ENCODE measurements at regions not wholly inside any gene's neighbourhood (a gene's known extent, or its start where the extent isn't known, plus 50 kb on each side); places are given as distances from the start of the nearest gene placed in this dataset.

GRCh38 chr16:86710602-86710950 is 132.2 kb downstream of the FOXL1 start:
- no peak overlapping the region for H3K27ac ChIP-seq (ENCODE audit: low read length)
- H3K4me2 ChIP-seq (ENCODE audit: insufficient read depth, low read length), result no peak overlapping the region
- H3K36me3 ChIP-seq (ENCODE audit: insufficient read depth, low read length), result no peaks in the 10 kb centered on the region
- no peaks in the 10 kb centered on the region for H3K79me2 ChIP-seq (ENCODE audit: insufficient read depth, low read length)
- no peaks in the 10 kb centered on the region for H3K9me3 ChIP-seq (ENCODE audit: insufficient read depth, low read length, severe bottlenecking)
- DNase-seq (no peak), ATAC-seq (ENCODE audit: insufficient read depth, low read depth) (no peak)
- peaks cover 2% of the 10 kb centered on the region; the same call in 1 of the 2 replicates for H4K20me1 ChIP-seq (ENCODE audit: insufficient read depth, low read length)
- H3K4me1 ChIP-seq (ENCODE audit: insufficient read depth, low read length), result no peaks in the 10 kb centered on the region
- H3K4me3 ChIP-seq (ENCODE audit: low read depth in 1 of 2, low read length in 2 of 2), result no peak overlapping the region
- no peak overlapping the region for H2AFZ ChIP-seq (ENCODE audit: low read depth, low read length)
- no peak for TF ChIP-seq EZH2 (IDR thresholded peaks at IDR 0.05; ENCODE audit: borderline replicate concordance, low read depth, low read length, severe bottlenecking)
- no peak for TF ChIP-seq CTCF (IDR thresholded peaks at IDR 0.05; ENCODE audit: borderline replicate concordance, extremely low read depth, low read length, poor library complexity, severe bottlenecking)
- H3K27me3 ChIP-seq (ENCODE audit: insufficient read depth, low read length, poor library complexity), result no peaks in the 10 kb centered on the region
- no peak overlapping the region for H3K9ac ChIP-seq (ENCODE audit: low read depth, low read length)

GRCh38 chr16:86712158-86713009 is 134.0 kb downstream of the FOXL1 start:
- Histone ChIP-seq H3K36me3 (ENCODE audit: insufficient read depth, low read length) (no peaks in the 10 kb centered on the region), H2AFZ (ENCODE audit: low read depth, low read length) (no peak overlapping the region), H3K79me2 (ENCODE audit: insufficient read depth, low read length) (no peaks in the 10 kb centered on the region), H3K9me3 (ENCODE audit: insufficient read depth, low read length, severe bottlenecking) (no peaks in the 10 kb centered on the region), H3K4me3 (ENCODE audit: low read depth in 1 of 2, low read length in 2 of 2) (no peak overlapping the region), H3K9ac (ENCODE audit: low read depth, low read length) (no peak overlapping the region), H4K20me1 (ENCODE audit: insufficient read depth, low read length) (no peaks in the 10 kb centered on the region; the same call in 1 of the 2 replicates), H3K27me3 (ENCODE audit: insufficient read depth, low read length, poor library complexity) (no peaks in the 10 kb centered on the region), H3K4me2 (ENCODE audit: insufficient read depth, low read length) (no peak overlapping the region), H3K27ac (ENCODE audit: low read length) (no peak overlapping the region), H3K4me1 (ENCODE audit: insufficient read depth, low read length) (no peaks in the 10 kb centered on the region)
- ATAC-seq (ENCODE audit: insufficient read depth, low read depth) (no peak), DNase-seq (no peak)
- TF ChIP-seq CTCF (IDR thresholded peaks at IDR 0.05; ENCODE audit: borderline replicate concordance, extremely low read depth, low read length, poor library complexity, severe bottlenecking), result no peak

- H3K79me2 ChIP-seq (ENCODE audit: insufficient read depth, low read length), result no peaks in the 10 kb centered on the region
- TF ChIP-seq EZH2 (IDR thresholded peaks at IDR 0.05; ENCODE audit: borderline replicate concordance, low read depth, low read length, severe bottlenecking), result no peak
- no peak for TF ChIP-seq CTCF (IDR thresholded peaks at IDR 0.05; ENCODE audit: borderline replicate concordance, extremely low read depth, low read length, poor library complexity, severe bottlenecking)
- H3K4me2 ChIP-seq (ENCODE audit: insufficient read depth, low read length), result no peak overlapping the region
- no peaks in the 10 kb centered on the region for H3K4me1 ChIP-seq (ENCODE audit: insufficient read depth, low read length)
- H3K4me3 ChIP-seq (ENCODE audit: low read depth in 1 of 2, low read length in 2 of 2), result no peak overlapping the region
- no peak overlapping the region for H2AFZ ChIP-seq (ENCODE audit: low read depth, low read length)
- no peaks in the 10 kb centered on the region for H3K27me3 ChIP-seq (ENCODE audit: insufficient read depth, low read length, poor library complexity)
- H4K20me1 ChIP-seq (ENCODE audit: insufficient read depth, low read length), result no peaks in the 10 kb centered on the region; the same call in 1 of the 2 replicates
- DNase-seq (no peak), ATAC-seq (ENCODE audit: insufficient read depth, low read depth) (no peak)
- no peaks in the 10 kb centered on the region for H3K9me3 ChIP-seq (ENCODE audit: insufficient read depth, low read length, severe bottlenecking)
- H3K36me3 ChIP-seq (ENCODE audit: insufficient read depth, low read length), result no peaks in the 10 kb centered on the region
- no peak overlapping the region for H3K9ac ChIP-seq (ENCODE audit: low read depth, low read length)
- no peak overlapping the region for H3K27ac ChIP-seq (ENCODE audit: low read length)
Measured at GRCh38 chr16:86713021-86713631, 134.8 kb downstream of the FOXL1 start.
